Endothelial cell of umbilical vein (primary cell): ENCODE measurements at regions not wholly inside any gene's neighbourhood (a gene's known extent, or its start where the extent isn't known, plus 50 kb on each side); places are given as distances from the start of the nearest gene placed in this dataset.
A peak's percentile ranks its signal among the peaks of the same experiment; 100 is the strongest.

Experiments used
- BruUV-seq: library from RNA; stranded (reverse); fragments of 400-500 nt; replicated peaks from 2 replicates; lab custom pipeline; 2021; lab: Mats Ljungman, UMichigan
- CTCF ChIA-PET: fragments of 300-600, 350-600 bp; sonication (Branson Sonifier 250); formaldehyde crosslinking; loops from one replicate; lab custom pipeline; 2021; ENCODE audit warnings: antibody characterized with exemption, inconsistent platforms; lab: Charles Lee
- POLR2A ChIA-PET: fragments of 300-600, 350-600 bp; sonication (Branson Sonifier 250); formaldehyde crosslinking; loops from one replicate; lab custom pipeline; 2021; ENCODE audit warnings: antibody characterized with exemption, inconsistent platforms; lab: Charles Lee
- DNase-seq: peaks from one replicate; pipeline ENCODE4 v3.0.0-alpha.2; 2011; ENCODE audit warnings: low read depth, low spot score
- FAIRE-seq: peaks from 2 replicates; lab custom pipeline; 2011; peaks lifted over from hg19 to GRCh38; lab: Jason Lieb, UNC
- H2AFZ ChIP-seq: 2 replicates; pipeline ENCODE4 v1.6.0; 2012; ENCODE audit warnings: low read depth, low read length, control low read depth, inconsistent platforms
- H3K27ac ChIP-seq: 2 replicates; pipeline ENCODE4 v1.5.1; 2011; ENCODE audit warnings: low read depth, mild to moderate bottlenecking, control low read depth, low read length, moderate library complexity; ENCODE audit not compliant: insufficient read depth
- H3K27me3 ChIP-seq, 2 experiments: 2 replicates each; pipeline versions ENCODE4 v1.6.0 to v1.6.1; 2011; ENCODE audit warnings: low read length in 2 of 2, mixed read lengths in 1 of 2; ENCODE audit not compliant: control insufficient read depth in 2 of 2, insufficient read depth in 2 of 2
- H3K36me3 ChIP-seq, 2 experiments: 2 replicates in 1 of 2; 3 replicates in 1 of 2; pipeline ENCODE4 v1.5.1; 2011; ENCODE audit warnings: low read length in 2 of 2, mild to moderate bottlenecking in 1 of 2, moderate library complexity in 1 of 2; ENCODE audit not compliant: control insufficient read depth in 2 of 2, insufficient read depth in 2 of 2; ENCODE audit errors: extremely low read depth in 1 of 2
- H3K4me1 ChIP-seq: 3 replicates; pipeline ENCODE4 v1.5.1; 2011; ENCODE audit warnings: mild to moderate bottlenecking, low read length; ENCODE audit not compliant: control insufficient read depth, insufficient read depth; ENCODE audit errors: extremely low read depth
- H3K4me2 ChIP-seq: 2 replicates; pipeline ENCODE4 v1.6.1; 2011; ENCODE audit warnings: low read length, control low read depth, mixed read lengths; ENCODE audit not compliant: insufficient read depth
- H3K4me3 ChIP-seq, 3 experiments: fragments of 200-600 bp in 1 of 3; sonication (generic), shearing (Covaris generic) in 1 of 3; replicated peaks in 1 of 3; 2 replicates each; pipeline ENCODE4 v1.5.1; 2011 to 2016; ENCODE audit warnings: control low read depth in 3 of 3, low read length in 3 of 3, mild to moderate bottlenecking in 2 of 3, inconsistent platforms in 1 of 3, low read depth in 1 of 3, moderate library complexity in 1 of 3; ENCODE audit not compliant: insufficient read depth in 1 of 3
- H3K79me2 ChIP-seq: 2 replicates; pipeline ENCODE4 v1.6.0; 2012; ENCODE audit warnings: low read length, inconsistent platforms; ENCODE audit not compliant: control insufficient read depth, insufficient read depth
- H3K9ac ChIP-seq: replicated peaks from 2 replicates; pipeline ENCODE3; 2011; ENCODE audit warnings: low read length, control low read depth; ENCODE audit not compliant: insufficient read depth; ENCODE audit errors: extremely low read depth
- H3K9me1 ChIP-seq: replicated peaks from 3 replicates; pipeline ENCODE4 v1.6.0; 2011; ENCODE audit warnings: mild to moderate bottlenecking, low read length; ENCODE audit not compliant: control insufficient read depth, insufficient read depth; ENCODE audit errors: extremely low read depth
- H3K9me3 ChIP-seq: replicated peaks from 2 replicates; pipeline ENCODE4 v1.5.1; 2012; ENCODE audit warnings: low read length, inconsistent platforms; ENCODE audit not compliant: control insufficient read depth, insufficient read depth
- H4K20me1 ChIP-seq: replicated peaks from 2 replicates; pipeline ENCODE3; 2011; ENCODE audit warnings: mild to moderate bottlenecking, low read length; ENCODE audit not compliant: control insufficient read depth, insufficient read depth; ENCODE audit errors: extremely low read depth
- CTCF ChIP-seq, 2 donors: IDR thresholded peaks; 1 replicate in 1 of 2; 2 replicates in 1 of 2; pipeline ENCODE4 v1.5.1; 2011; ENCODE audit warnings: low read length in 2 of 2, mild to moderate bottlenecking in 2 of 2, moderate library complexity in 2 of 2, control low read depth in 1 of 2, inconsistent platforms in 1 of 2, low read depth in 1 of 2; ENCODE audit not compliant: insufficient read depth in 1 of 2; ENCODE audit errors: extremely low read depth in 1 of 2
- FOS ChIP-seq: IDR thresholded peaks from 2 replicates; pipeline ENCODE4 v1.6.1; 2011; ENCODE audit warnings: mild to moderate bottlenecking, low read length, moderate library complexity, borderline replicate concordance; ENCODE audit not compliant: insufficient read depth
- JUN ChIP-seq: IDR thresholded peaks from 2 replicates; pipeline ENCODE4 v1.6.1; 2011; ENCODE audit warnings: borderline replicate concordance, low read depth; ENCODE audit not compliant: insufficient read length, insufficient read depth
- MAX ChIP-seq: IDR thresholded peaks from 2 replicates; pipeline ENCODE4 v1.6.1; 2011; ENCODE audit not compliant: insufficient read depth, insufficient read length
- POLR2AphosphoS5 ChIP-seq: IDR thresholded peaks from 2 replicates; pipeline ENCODE4 v1.6.1; 2012; ENCODE audit warnings: low read depth, mild to moderate bottlenecking, control low read depth, low read length, moderate library complexity; ENCODE audit not compliant: insufficient read depth
- dilution Hi-C: fragments of 300-500 bp; cut with MboI; formaldehyde crosslinking; loops from one replicate; pipeline ENCODE4 v1.15.0; 2019; ENCODE audit warnings: low sequenced_read_pairs; ENCODE audit not compliant: extremely low pct_ligation_motif_present
- intact Hi-C: fragments of 100-400 bp; cut with micrococcal nuclease; formaldehyde crosslinking; loops from one replicate; pipeline ENCODE4 v1.10.0; 2022

- FAIRE-seq: peak; percentile 87
- peak overlapping the region; percentile 64 for H2AFZ ChIP-seq
- peak overlapping the region; percentile 53 for H3K27ac ChIP-seq
- dilution Hi-C loops (no loop called here), intact Hi-C loops (no loop called here)
- H3K9me3 ChIP-seq: no peaks in the 10 kb centered on the region
- no peaks in the 10 kb centered on the region for H3K36me3 ChIP-seq
- peak; percentile 71 for DNase-seq
- H3K4me2 ChIP-seq: peak overlapping the region; percentile 30
- no peak overlapping the region for H3K4me3 ChIP-seq
- ChIA-PET POLR2A (no interaction called here), CTCF (interaction anchor here (1.0 to 1.6 kb wide), 4 partner anchors 15 to 201 kb away, joined by 4 to 6 read pairs (median 5); no protein-coding TSS in a partner anchor)
- H3K9me1 ChIP-seq: no peaks in the 10 kb centered on the region
- TF ChIP-seq FOS (peak; percentile 67), POLR2AphosphoS5 (no peak), CTCF (IDR thresholded peaks at IDR 0.05; ENCODE audit: extremely low read depth in 1 of 2, insufficient read depth in 1 of 2, low read depth in 1 of 2, low read length in 2 of 2) (no peak), JUN (peak; percentile 73), MAX (no peak)
- no peaks in the 10 kb centered on the region for H3K79me2 ChIP-seq
- no peaks in the 10 kb centered on the region for H3K27me3 ChIP-seq
- H4K20me1 ChIP-seq: no peaks in the 10 kb centered on the region
- H3K9ac ChIP-seq: no peak overlapping the region
- peaks cover 16% of the 10 kb centered on the region for H3K4me1 ChIP-seq
- no TSS peak for BruUV-seq
Measured at GRCh38 chr3:194906229-194906629, 220.5 kb downstream of the FAM43A start.
